ENCODE measurements at regions not wholly inside any gene's neighbourhood (a gene's known extent, or its start where the extent isn't known, plus 50 kb on each side); places are given as distances from the start of the nearest gene placed in this dataset.

DNA sequence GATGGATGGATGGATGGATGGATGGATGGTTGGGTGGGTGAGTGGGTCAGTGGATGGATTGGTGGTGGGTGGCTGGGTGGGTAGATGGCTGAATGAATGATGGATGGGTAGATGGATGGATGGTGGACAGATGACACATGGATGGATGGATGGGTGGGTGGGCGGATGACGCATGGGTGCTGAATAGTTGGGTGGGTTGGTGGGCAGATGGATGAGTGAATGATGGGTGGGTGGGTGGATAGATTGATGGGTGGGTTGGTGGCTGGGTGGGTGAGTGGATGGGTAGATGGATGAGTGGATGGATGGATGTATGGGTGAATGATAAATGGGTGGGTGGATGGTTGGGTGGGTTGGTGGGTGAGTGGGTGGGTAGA, 69.9 kb upstream of the NKX1-1 start:
- TF ChIP-seq, protein P1, sequence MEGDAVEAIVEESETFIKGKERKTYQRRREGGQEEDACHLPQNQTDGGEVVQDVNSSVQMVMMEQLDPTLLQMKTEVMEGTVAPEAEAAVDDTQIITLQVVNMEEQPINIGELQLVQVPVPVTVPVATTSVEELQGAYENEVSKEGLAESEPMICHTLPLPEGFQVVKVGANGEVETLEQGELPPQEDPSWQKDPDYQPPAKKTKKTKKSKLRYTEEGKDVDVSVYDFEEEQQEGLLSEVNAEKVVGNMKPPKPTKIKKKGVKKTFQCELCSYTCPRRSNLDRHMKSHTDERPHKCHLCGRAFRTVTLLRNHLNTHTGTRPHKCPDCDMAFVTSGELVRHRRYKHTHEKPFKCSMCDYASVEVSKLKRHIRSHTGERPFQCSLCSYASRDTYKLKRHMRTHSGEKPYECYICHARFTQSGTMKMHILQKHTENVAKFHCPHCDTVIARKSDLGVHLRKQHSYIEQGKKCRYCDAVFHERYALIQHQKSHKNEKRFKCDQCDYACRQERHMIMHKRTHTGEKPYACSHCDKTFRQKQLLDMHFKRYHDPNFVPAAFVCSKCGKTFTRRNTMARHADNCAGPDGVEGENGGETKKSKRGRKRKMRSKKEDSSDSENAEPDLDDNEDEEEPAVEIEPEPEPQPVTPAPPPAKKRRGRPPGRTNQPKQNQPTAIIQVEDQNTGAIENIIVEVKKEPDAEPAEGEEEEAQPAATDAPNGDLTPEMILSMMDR (IDR thresholded peaks at IDR 0.05; ENCODE audit: extremely low read depth in 1 of 2, insufficient read depth in 1 of 2, low read depth in 1 of 2, low read length in 2 of 2) = no peak
- no peak for TF ChIP-seq EZH2 (IDR thresholded peaks at IDR 0.05; ENCODE audit: borderline replicate concordance, low read depth, low read length, severe bottlenecking)
- TF ChIP-seq POLR2A (IDR thresholded peaks at IDR 0.05; ENCODE audit: low read depth, low read length) = no peak
- no peak for TF ChIP-seq FOS (IDR thresholded peaks at IDR 0.05; ENCODE audit: borderline replicate concordance, insufficient read depth, low read length)
- TF ChIP-seq POLR2AphosphoS5 (IDR thresholded peaks at IDR 0.05; ENCODE audit: insufficient read depth, low read depth, low read length) = no peak
- no peak for TF ChIP-seq MYC (IDR thresholded peaks at IDR 0.05; ENCODE audit: low read depth, low read length)

Data from endothelial cell of umbilical vein (primary cell).